Tibial artery (tissue), 4 donors: ENCODE measurements at regions not wholly inside any gene's neighbourhood (a gene's known extent, or its start where the extent isn't known, plus 50 kb on each side); places are given as distances from the start of the nearest gene placed in this dataset.
"Not testable (repeated sequence)": the region's sequence is repeated elsewhere in the genome, so short reads cannot be mapped to it uniquely, and the experiment has no call there.

ENCODE experiments used
- DNase-seq, 2 donors: peaks; one replicate each; pipeline ENCODE4 v3.0.0-alpha.2; 2019
- H3K27ac ChIP-seq, 2 donors: fragments of 200-600 bp; sonication (generic) in 1 of 2; 1 replicate in 1 of 2; 2 replicates in 1 of 2; pipeline ENCODE4 v1.5.1; 2018 to 2019; ENCODE audit warnings: mild to moderate bottlenecking in 1 of 2
- H3K27me3 ChIP-seq, 2 donors: fragments of 200-600 bp; sonication (generic) in 1 of 2; one replicate each; pipeline versions ENCODE4 v1.5.1 to v1.6.0; 2016 to 2019
- H3K36me3 ChIP-seq, 3 donors: fragments of 200-600 bp; sonication (generic) in 2 of 3; one replicate each; pipeline ENCODE4 v1.5.1; 2016 to 2019; ENCODE audit warnings: mild to moderate bottlenecking in 2 of 3
- H3K4me1 ChIP-seq, 4 donors: fragments of 200-600 bp; sonication (generic) in 2 of 4; 1 replicate in 3 of 4; 2 replicates in 1 of 4; pipeline ENCODE4 v1.5.1; 2016 to 2019
- H3K4me3 ChIP-seq, 2 donors: fragments of 200-600 bp; sonication (generic) in 1 of 2; 1 replicate in 1 of 2; 2 replicates in 1 of 2; pipeline ENCODE4 v1.5.1; 2018 to 2019; ENCODE audit warnings: mild to moderate bottlenecking in 2 of 2
- H3K9me3 ChIP-seq, 3 donors: fragments of 200-600 bp; sonication (generic) in 1 of 3; one replicate each; pipeline ENCODE4 v1.5.1; 2016 to 2019
- intact Hi-C: fragments of 100-400 bp; cut with DNase I; formaldehyde crosslinking; loops from one replicate; pipeline ENCODE4 v1.15.0; 2023; ENCODE audit warnings: low total_unique reads
- TF ChIP-seq, protein P1 (sequence below), 2 experiments: fragments of 200-600 bp in 1 of 2; fragments of 450-650 bp in 1 of 2; IDR thresholded peaks; one replicate each; pipeline ENCODE4 v1.5.1; 2017 to 2019; ENCODE audit warnings: antibody characterized with exemption in 2 of 2, mild to moderate bottlenecking in 1 of 2, moderate library complexity in 1 of 2

DNA sequence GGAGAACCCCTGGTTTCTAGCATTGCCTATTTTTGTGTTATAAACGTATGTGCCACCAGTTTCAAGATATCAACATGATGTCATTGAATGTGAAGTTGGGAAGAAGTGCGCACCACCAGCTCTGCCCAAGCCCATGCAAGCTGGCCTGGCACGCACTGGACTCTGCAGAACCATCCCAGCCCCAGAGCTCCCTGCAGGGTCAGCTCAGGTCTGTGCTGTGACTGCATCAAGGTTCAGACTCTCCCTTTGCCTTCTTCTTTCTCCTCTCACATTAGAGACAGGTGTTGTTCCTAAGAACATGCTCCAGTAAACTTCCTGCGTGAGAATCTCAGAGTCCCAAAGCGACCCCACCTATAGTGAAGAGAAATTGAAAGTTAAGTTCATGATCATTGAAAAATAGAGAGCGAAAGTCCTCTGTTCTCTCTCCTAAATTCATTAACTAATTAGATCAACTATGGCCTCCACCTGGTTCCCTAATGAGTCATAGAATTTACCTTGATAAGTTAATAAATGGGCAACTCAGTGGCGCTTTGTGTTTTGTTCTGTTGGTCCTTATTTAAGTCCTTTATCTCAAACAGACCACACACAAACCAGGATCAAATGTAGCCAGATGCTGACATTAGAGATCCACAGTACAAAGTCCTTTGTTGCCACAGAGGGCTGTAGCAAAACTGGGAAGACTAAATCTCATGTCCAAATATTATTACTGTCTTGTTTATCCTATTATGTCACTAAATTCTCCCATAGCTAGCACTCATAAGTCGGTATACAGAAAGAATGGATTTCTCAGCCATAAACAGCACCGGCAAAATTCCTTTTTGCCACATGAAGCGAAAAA lies 432.3 kb downstream of the STK39 start:
- Histone ChIP-seq H3K27ac (no peak overlapping the region), H3K4me1 (no peaks in the 10 kb centered on the region), H3K27me3 (no peaks in the 10 kb centered on the region), H3K36me3 (no peaks in the 10 kb centered on the region), H3K4me3 (no peak overlapping the region), H3K9me3 (no peaks in the 10 kb centered on the region)
- intact Hi-C loops, result no loop called here
- DNase-seq, result no peak
- TF ChIP-seq, protein P1, sequence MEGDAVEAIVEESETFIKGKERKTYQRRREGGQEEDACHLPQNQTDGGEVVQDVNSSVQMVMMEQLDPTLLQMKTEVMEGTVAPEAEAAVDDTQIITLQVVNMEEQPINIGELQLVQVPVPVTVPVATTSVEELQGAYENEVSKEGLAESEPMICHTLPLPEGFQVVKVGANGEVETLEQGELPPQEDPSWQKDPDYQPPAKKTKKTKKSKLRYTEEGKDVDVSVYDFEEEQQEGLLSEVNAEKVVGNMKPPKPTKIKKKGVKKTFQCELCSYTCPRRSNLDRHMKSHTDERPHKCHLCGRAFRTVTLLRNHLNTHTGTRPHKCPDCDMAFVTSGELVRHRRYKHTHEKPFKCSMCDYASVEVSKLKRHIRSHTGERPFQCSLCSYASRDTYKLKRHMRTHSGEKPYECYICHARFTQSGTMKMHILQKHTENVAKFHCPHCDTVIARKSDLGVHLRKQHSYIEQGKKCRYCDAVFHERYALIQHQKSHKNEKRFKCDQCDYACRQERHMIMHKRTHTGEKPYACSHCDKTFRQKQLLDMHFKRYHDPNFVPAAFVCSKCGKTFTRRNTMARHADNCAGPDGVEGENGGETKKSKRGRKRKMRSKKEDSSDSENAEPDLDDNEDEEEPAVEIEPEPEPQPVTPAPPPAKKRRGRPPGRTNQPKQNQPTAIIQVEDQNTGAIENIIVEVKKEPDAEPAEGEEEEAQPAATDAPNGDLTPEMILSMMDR (IDR thresholded peaks at IDR 0.05), result no peak

DNA sequence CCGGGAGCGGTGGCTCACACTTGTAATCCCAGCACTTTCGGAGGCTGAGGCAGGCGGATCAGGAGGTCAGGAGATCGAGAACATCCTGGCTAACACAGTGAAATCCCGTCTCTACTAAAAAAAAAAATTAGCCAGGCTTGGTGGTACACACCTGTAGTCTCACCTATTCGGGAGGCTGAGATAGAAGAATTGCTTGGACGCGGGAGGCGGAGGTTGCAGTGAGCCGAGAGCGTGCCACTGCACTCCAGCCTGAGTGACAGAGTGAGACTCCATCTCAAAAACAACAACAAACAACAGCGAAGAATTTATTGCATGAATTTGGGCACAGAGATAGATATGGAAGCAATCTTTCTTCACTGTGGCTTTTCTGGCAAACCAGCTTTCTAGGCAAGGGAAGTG lies 432.9 kb downstream of the STK39 start:
- H3K27ac ChIP-seq, H3K27me3 ChIP-seq, intact Hi-C loops, H3K4me1 ChIP-seq, H3K36me3 ChIP-seq, H3K4me3 ChIP-seq, H3K9me3 ChIP-seq, DNase-seq: not testable (repeated sequence)

DNA sequence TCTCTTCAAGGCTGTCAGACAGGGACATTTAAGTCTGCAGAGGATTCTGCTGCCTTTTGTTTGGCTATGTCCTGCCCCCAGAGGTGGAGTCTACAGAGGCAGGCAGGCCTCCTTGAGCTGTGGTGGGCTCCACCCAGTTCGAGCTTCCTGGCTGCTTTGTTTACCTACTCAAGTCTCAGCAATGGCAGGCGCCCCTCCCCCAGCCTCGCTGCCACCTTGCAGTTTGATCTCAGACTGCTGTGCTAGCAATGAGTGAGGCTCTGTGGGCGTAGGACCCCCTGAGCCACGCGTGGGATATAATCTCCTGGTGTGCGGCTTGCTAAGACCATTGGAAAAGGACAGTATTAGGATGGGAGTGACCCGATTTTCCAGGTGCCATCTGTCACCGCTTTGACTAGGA lies 437.6 kb downstream of the STK39 start:
- H3K36me3 ChIP-seq, H3K27ac ChIP-seq, intact Hi-C loops, H3K4me3 ChIP-seq, H3K27me3 ChIP-seq, H3K9me3 ChIP-seq, H3K4me1 ChIP-seq, DNase-seq: not testable (repeated sequence)

DNA sequence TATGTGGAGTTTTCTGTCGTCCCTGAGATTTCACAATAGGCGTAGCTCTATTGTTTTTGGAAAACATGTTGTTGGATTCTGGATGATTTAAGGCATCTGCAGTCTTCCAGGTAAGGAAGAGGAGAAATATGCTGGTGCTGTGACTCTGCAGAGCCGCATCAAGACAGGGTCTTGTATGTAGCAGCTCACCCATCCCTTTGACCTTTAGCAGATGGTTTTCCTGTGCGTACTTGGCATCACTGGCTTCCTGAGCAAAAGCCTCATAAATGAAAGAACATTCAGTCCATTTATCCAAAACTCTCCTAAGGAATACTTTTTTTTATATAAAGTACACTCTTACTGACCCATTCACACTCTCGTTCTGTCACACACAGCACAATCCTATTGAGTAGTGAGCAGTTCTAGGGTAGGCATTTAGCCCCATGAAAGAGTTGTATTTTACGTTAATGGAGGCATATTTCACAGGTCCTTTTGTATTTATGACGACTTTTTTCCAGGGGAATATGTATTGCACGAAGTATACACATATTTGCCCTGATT lies 443.9 kb downstream of the STK39 start:
- no peak for DNase-seq
- Histone ChIP-seq H3K9me3 (no peaks in the 10 kb centered on the region), H3K4me3 (no peak overlapping the region), H3K4me1 (no peaks in the 10 kb centered on the region), H3K27me3 (no peaks in the 10 kb centered on the region), H3K36me3 (no peaks in the 10 kb centered on the region), H3K27ac (no peak overlapping the region)
- TF ChIP-seq, protein P1 (IDR thresholded peaks at IDR 0.05), result no peak
- intact Hi-C loops, result no loop called here

DNA sequence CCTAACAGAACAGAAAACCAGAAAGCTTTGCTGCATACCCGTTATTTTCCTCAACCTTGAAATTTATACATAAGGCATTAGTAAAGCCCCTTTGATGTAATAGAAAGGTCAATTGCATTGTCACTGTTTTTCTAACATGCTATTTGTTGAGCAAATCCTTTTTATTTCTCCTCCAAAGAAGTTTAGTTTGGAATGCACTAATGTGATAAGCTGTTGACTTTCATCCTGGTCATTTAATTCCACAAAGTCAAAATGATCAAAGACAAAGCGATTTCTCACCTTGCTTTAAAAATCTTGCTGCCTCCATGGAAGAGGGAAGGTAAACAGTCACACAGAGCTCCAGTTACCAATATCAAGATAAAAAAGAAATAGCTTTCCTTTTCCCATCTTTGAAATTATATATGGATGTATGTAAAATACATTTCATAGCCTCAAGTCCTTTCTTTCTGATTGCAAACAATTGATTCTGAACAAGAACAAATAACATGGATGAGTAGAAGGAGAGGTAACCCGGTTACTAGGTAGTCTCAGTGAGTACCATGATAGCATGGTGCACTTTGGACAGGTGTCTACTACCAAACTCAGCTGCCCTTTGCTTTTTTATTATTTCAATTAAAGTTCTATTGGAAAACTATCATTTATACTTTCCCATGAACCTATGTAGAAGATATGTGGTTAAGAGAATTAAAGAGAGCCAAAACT lies 452.7 kb downstream of the STK39 start:
- H3K27me3 ChIP-seq, result no peaks in the 10 kb centered on the region
- no peak overlapping the region for H3K4me3 ChIP-seq
- H3K9me3 ChIP-seq, result no peaks in the 10 kb centered on the region
- H3K36me3 ChIP-seq, result no peaks in the 10 kb centered on the region
- H3K27ac ChIP-seq, result no peak overlapping the region
- intact Hi-C loops, result no loop called here
- TF ChIP-seq, protein P1 (IDR thresholded peaks at IDR 0.05), result no peak
- H3K4me1 ChIP-seq, result no peaks in the 10 kb centered on the region
- DNase-seq, result no peak

DNA sequence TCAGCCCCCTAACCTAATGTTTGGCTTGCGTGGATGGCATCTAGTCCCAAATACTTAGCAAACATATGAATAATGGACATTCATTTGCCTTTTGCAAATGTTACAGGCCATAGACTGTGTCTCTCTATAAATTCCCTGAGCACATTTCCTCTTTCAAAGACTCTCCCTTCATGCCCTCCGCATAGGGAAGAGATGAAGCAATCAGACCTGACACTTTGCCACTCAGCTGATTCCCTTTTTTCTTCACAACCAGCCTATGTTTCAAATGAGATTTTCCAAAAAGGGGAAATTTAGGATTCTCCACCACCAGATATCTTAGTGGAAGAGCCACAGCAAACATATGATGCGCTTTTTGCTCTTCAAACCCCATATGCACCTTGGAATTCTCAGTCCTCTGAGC lies 453.7 kb downstream of the STK39 start:
- no peak for DNase-seq
- Histone ChIP-seq H3K36me3 (no peaks in the 10 kb centered on the region), H3K4me1 (no peaks in the 10 kb centered on the region), H3K27ac (no peak overlapping the region), H3K27me3 (no peaks in the 10 kb centered on the region), H3K9me3 (no peaks in the 10 kb centered on the region), H3K4me3 (no peak overlapping the region)
- intact Hi-C loops, result no loop called here
- TF ChIP-seq, protein P1 (IDR thresholded peaks at IDR 0.05), result no peak
